ENCODE measurements at regions not wholly inside any gene's neighbourhood (a gene's known extent, or its start where the extent isn't known, plus 50 kb on each side); places are given as distances from the start of the nearest gene placed in this dataset.
A peak's percentile ranks its signal among the peaks of the same experiment; 100 is the strongest.

GRCh38 chr9:99345451-99345850 lies 123.4 kb downstream of the SEC61B start:
- Histone ChIP-seq H3K4me3 (ENCODE audit: low read length) (no peak overlapping the region), H3K79me2 (ENCODE audit: low read length) (no peaks in the 10 kb centered on the region), H3K36me3 (ENCODE audit: low read depth, low read length) (no peaks in the 10 kb centered on the region), H2AFZ (ENCODE audit: low read length) (no peak overlapping the region), H3K9me3 (ENCODE audit: low read length) (no peaks in the 10 kb centered on the region), H3F3A (ENCODE audit: low read length, unreplicated experiment) (no peaks in the 10 kb centered on the region), H3K4me2 (ENCODE audit: low read length) (peak overlapping the region; percentile 26; the same call in 1 of the 2 replicates), H3K4me1 (ENCODE audit: insufficient read depth, low read length) (peaks cover 15% of the 10 kb centered on the region; the same call in 1 of the 2 replicates), H4K20me1 (ENCODE audit: low read length) (no peaks in the 10 kb centered on the region), H3K27ac (ENCODE audit: low read length) (peak overlapping the region; percentile 54), H3K9ac (ENCODE audit: low read length) (no peak overlapping the region), H3K27me3 (ENCODE audit: low read length) (no peaks in the 10 kb centered on the region), H3K9me2 (replicated peaks; ENCODE audit: low read length) (no peaks in the 10 kb centered on the region)
- CTCF ChIA-PET, result interaction anchor here (0.8 kb wide), 1 partner anchor 155 kb away, joined by 3 read pairs; no protein-coding TSS in a partner anchor
- no peak for DNase-seq
- intact Hi-C loops (cut with micrococcal nuclease), result no loop called here
- no peak; the same call in 1 of the 2 replicates for ATAC-seq
- POLR2A ChIA-PET (ENCODE audit: unreplicated experiment), result no interaction called here
- BruUV-seq (replicated peaks), result no TSS peak
- TF ChIP-seq, protein P1, sequence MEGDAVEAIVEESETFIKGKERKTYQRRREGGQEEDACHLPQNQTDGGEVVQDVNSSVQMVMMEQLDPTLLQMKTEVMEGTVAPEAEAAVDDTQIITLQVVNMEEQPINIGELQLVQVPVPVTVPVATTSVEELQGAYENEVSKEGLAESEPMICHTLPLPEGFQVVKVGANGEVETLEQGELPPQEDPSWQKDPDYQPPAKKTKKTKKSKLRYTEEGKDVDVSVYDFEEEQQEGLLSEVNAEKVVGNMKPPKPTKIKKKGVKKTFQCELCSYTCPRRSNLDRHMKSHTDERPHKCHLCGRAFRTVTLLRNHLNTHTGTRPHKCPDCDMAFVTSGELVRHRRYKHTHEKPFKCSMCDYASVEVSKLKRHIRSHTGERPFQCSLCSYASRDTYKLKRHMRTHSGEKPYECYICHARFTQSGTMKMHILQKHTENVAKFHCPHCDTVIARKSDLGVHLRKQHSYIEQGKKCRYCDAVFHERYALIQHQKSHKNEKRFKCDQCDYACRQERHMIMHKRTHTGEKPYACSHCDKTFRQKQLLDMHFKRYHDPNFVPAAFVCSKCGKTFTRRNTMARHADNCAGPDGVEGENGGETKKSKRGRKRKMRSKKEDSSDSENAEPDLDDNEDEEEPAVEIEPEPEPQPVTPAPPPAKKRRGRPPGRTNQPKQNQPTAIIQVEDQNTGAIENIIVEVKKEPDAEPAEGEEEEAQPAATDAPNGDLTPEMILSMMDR (conservative IDR thresholded peaks at IDR 0.05; ENCODE audit: low read depth, low read length), result no peak
- TF ChIP-seq EZH2 (IDR thresholded peaks at IDR 0.05; ENCODE audit: low read length, unreplicated experiment), result no peak
- no peak for TF ChIP-seq EZH2phosphoT487 (IDR thresholded peaks at IDR 0.05; ENCODE audit: borderline replicate concordance, low read length)

GRCh38 chr9:99345942-99346341 lies 123.9 kb downstream of the SEC61B start:
- CTCF ChIA-PET, result no interaction called here
- ATAC-seq (peak; percentile 66), DNase-seq (peak; percentile 74)
- POLR2A ChIA-PET (ENCODE audit: unreplicated experiment), result no interaction called here
- no peaks in the 10 kb centered on the region for H3F3A ChIP-seq (ENCODE audit: low read length, unreplicated experiment)
- no peak overlapping the region for H3K4me3 ChIP-seq (ENCODE audit: low read length)
- H3K27me3 ChIP-seq (ENCODE audit: low read length), result no peaks in the 10 kb centered on the region
- no peaks in the 10 kb centered on the region for H3K9me3 ChIP-seq (ENCODE audit: low read length)
- TF ChIP-seq, protein P1 (conservative IDR thresholded peaks at IDR 0.05; ENCODE audit: low read depth, low read length), result no peak
- TF ChIP-seq EZH2phosphoT487 (IDR thresholded peaks at IDR 0.05; ENCODE audit: borderline replicate concordance, low read length), result no peak
- TF ChIP-seq EZH2 (IDR thresholded peaks at IDR 0.05; ENCODE audit: low read length, unreplicated experiment), result no peak
- H2AFZ ChIP-seq (ENCODE audit: low read length), result no peak overlapping the region
- no peak overlapping the region for H3K9ac ChIP-seq (ENCODE audit: low read length)
- no peaks in the 10 kb centered on the region for H3K79me2 ChIP-seq (ENCODE audit: low read length)
- BruUV-seq (replicated peaks), result no TSS peak
- H3K36me3 ChIP-seq (ENCODE audit: low read depth, low read length), result no peaks in the 10 kb centered on the region
- intact Hi-C loops (cut with micrococcal nuclease), result no loop called here
- peak overlapping the region; percentile 54 for H3K27ac ChIP-seq (ENCODE audit: low read length)
- H3K4me2 ChIP-seq (ENCODE audit: low read length), result peak overlapping the region; percentile 26; the same call in 1 of the 2 replicates
- no peaks in the 10 kb centered on the region for H3K9me2 ChIP-seq (replicated peaks; ENCODE audit: low read length)
- H3K4me1 ChIP-seq (ENCODE audit: insufficient read depth, low read length), result peaks cover 15% of the 10 kb centered on the region; the same call in 1 of the 2 replicates
- no peaks in the 10 kb centered on the region for H4K20me1 ChIP-seq (ENCODE audit: low read length)

DNA sequence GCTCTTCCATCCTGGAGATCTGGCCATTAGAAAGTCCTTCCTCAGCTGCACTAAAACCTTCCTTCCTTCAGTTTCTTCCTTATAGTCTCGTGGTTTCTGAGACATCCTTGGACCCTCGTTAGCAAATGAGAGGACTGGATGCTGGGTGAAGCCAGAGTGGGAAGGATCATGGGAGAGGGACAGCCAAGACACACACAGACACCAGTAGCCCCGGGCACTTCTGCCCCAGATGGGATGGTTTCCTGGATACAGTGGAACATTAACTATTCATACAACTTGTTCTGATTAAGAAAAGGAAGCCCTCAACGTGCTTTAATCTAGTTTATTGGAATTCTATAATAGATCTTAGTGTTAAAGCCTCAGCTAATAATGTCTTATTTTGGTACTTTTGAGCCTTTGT lies 125.5 kb downstream of the SEC61B start:
- no peaks in the 10 kb centered on the region for H3K27me3 ChIP-seq (ENCODE audit: low read length)
- H3K36me3 ChIP-seq (ENCODE audit: low read depth, low read length), result no peaks in the 10 kb centered on the region
- no peak overlapping the region for H3K27ac ChIP-seq (ENCODE audit: low read length)
- H3K9ac ChIP-seq (ENCODE audit: low read length), result no peak overlapping the region
- intact Hi-C loops (cut with micrococcal nuclease), result no loop called here
- DNase-seq (no peak), ATAC-seq (no peak)
- no peak overlapping the region for H2AFZ ChIP-seq (ENCODE audit: low read length)
- H3K79me2 ChIP-seq (ENCODE audit: low read length), result no peaks in the 10 kb centered on the region
- H3K4me1 ChIP-seq (ENCODE audit: insufficient read depth, low read length), result peaks cover 15% of the 10 kb centered on the region; the same call in 1 of the 2 replicates
- no peaks in the 10 kb centered on the region for H3K9me3 ChIP-seq (ENCODE audit: low read length)
- H3K4me3 ChIP-seq (ENCODE audit: low read length), result no peak overlapping the region
- POLR2A ChIA-PET (ENCODE audit: unreplicated experiment), result no interaction called here
- CTCF ChIA-PET, result no interaction called here
- no TSS peak for BruUV-seq (replicated peaks)
- no peaks in the 10 kb centered on the region for H3K9me2 ChIP-seq (replicated peaks; ENCODE audit: low read length)
- H4K20me1 ChIP-seq (ENCODE audit: low read length), result no peaks in the 10 kb centered on the region
- TF ChIP-seq, protein P1 (conservative IDR thresholded peaks at IDR 0.05; ENCODE audit: low read depth, low read length), result no peak
- TF ChIP-seq EZH2 (IDR thresholded peaks at IDR 0.05; ENCODE audit: low read length, unreplicated experiment) (no peak), EZH2phosphoT487 (IDR thresholded peaks at IDR 0.05; ENCODE audit: borderline replicate concordance, low read length) (no peak)
- H3F3A ChIP-seq (ENCODE audit: low read length, unreplicated experiment), result no peaks in the 10 kb centered on the region
- no peak overlapping the region for H3K4me2 ChIP-seq (ENCODE audit: low read length)

Measured in PC-3 (cell line).